Thymus (tissue), 11 donors: ENCODE measurements at regions not wholly inside any gene's neighbourhood (a gene's known extent, or its start where the extent isn't known, plus 50 kb on each side); places are given as distances from the start of the nearest gene placed in this dataset.
"Not testable (repeated sequence)": the region's sequence is repeated elsewhere in the genome, so short reads cannot be mapped to it uniquely, and the experiment has no call there.

Experiments
- DNase-seq, 9 donors: peaks; one replicate each; pipeline ENCODE4 v3.0.0-alpha.2; 2013; ENCODE audit warnings: low spot score in 9 of 9, low read depth in 6 of 9, missing footprints in 1 of 9
- H3K27ac ChIP-seq, 2 donors: one replicate each; pipeline ENCODE4 v1.5.1; 2013; ENCODE audit warnings: control low read depth in 1 of 2, low read depth in 1 of 2, low read length in 1 of 2, mild to moderate bottlenecking in 1 of 2, moderate library complexity in 1 of 2
- H3K27me3 ChIP-seq, 2 donors: one replicate each; pipeline ENCODE4 v1.5.1; 2013; ENCODE audit warnings: low read length in 1 of 2; ENCODE audit not compliant: control insufficient read depth in 2 of 2, insufficient read depth in 1 of 2
- H3K36me3 ChIP-seq, 2 donors: one replicate each; pipeline ENCODE4 v1.5.1; 2013; ENCODE audit warnings: low read length in 1 of 2, mild to moderate bottlenecking in 1 of 2, moderate library complexity in 1 of 2; ENCODE audit not compliant: control insufficient read depth in 2 of 2, insufficient read depth in 2 of 2
- H3K4me1 ChIP-seq, 2 donors: one replicate each; pipeline ENCODE4 v1.5.1; 2013; ENCODE audit warnings: low read length in 2 of 2; ENCODE audit not compliant: control insufficient read depth in 2 of 2, insufficient read depth in 2 of 2
- H3K4me3 ChIP-seq, 2 donors: one replicate each; pipeline ENCODE4 v1.5.1; 2013; ENCODE audit warnings: low read length in 2 of 2, control low read depth in 1 of 2, mild to moderate bottlenecking in 1 of 2
- H3K9me3 ChIP-seq, 2 donors: one replicate each; pipeline ENCODE4 v1.5.1; 2013; ENCODE audit warnings: low read length in 1 of 2, mild to moderate bottlenecking in 1 of 2; ENCODE audit not compliant: control insufficient read depth in 2 of 2, insufficient read depth in 1 of 2
- WGBS: extraction: QIAGEN DNeasy Blood & Tissue Kit; methylation state at CpG from one replicate; pipeline ENCODE4 v1.1.7; 2013; 5-methylcytosine and 5-hydroxymethylcytosine counted together
- donor health status: healthy.

DNA sequence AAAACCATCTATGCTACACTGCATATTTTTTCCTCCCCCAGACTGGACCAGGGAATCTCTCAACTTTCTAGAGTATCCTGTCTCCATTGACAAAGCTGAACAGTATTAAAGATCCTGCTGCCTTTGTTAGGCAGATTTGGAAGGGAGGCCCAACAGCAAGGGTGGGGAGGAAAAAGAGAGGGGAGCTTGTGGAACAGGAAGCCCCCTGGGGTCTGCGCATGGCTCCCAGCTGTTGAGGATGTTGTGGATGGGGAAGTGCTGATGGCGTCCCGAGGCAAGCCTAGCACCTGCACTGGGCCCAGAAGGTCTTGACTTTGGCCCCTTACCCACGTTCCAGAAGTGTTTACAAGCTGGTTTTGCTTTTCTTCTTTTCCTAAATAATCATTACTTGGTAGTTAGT lies 146.6 kb downstream of the TBC1D2B start:
- DNase-seq, H3K4me1 ChIP-seq, H3K9me3 ChIP-seq, H3K27ac ChIP-seq, H3K27me3 ChIP-seq, H3K36me3 ChIP-seq, H3K4me3 ChIP-seq: not testable (repeated sequence)
- 5% methylated on average over 3 of the region's 4 CpGs for WGBS

GRCh38 chr15:77930490-77930889 lies 147.0 kb downstream of the TBC1D2B start:
- H3K27me3 ChIP-seq, H3K27ac ChIP-seq, H3K4me3 ChIP-seq, H3K4me1 ChIP-seq, DNase-seq, H3K9me3 ChIP-seq, H3K36me3 ChIP-seq: not testable (repeated sequence)
- 9% methylated on average over 3 of the region's 3 CpGs for WGBS

- 99% methylated on average over 11 of the region's 11 CpGs for WGBS
- not testable (repeated sequence) for H3K4me1 ChIP-seq, H3K4me3 ChIP-seq, H3K36me3 ChIP-seq, H3K9me3 ChIP-seq, DNase-seq, H3K27me3 ChIP-seq, H3K27ac ChIP-seq
These were observed 150.7 kb downstream of the TBC1D2B start for GRCh38 chr15:77926789-77927188.

GRCh38 chr15:77926296-77926695 lies 151.2 kb downstream of the TBC1D2B start:
- WGBS = 96% methylated on average over 10 of the region's 10 CpGs
- DNase-seq, H3K27me3 ChIP-seq, H3K4me3 ChIP-seq, H3K4me1 ChIP-seq, H3K36me3 ChIP-seq, H3K9me3 ChIP-seq, H3K27ac ChIP-seq: not testable (repeated sequence)

- not testable (repeated sequence) for H3K4me3 ChIP-seq, H3K27ac ChIP-seq, DNase-seq, H3K4me1 ChIP-seq, H3K9me3 ChIP-seq, H3K27me3 ChIP-seq, H3K36me3 ChIP-seq
- WGBS = 59% methylated on average over 1 of the region's 1 CpG
These were observed 152.4 kb downstream of the TBC1D2B start for GRCh38 chr15:77925101-77925500.

GRCh38 chr15:77921664-77922063 lies 155.8 kb downstream of the TBC1D2B start:
- WGBS = 89% methylated on average over 4 of the region's 4 CpGs
- Histone ChIP-seq H3K27me3 (no peaks in the 10 kb centered on the region), H3K36me3 (no peaks in the 10 kb centered on the region), H3K4me3 (no peak overlapping the region), H3K27ac (no peak overlapping the region), H3K9me3 (no peaks in the 10 kb centered on the region), H3K4me1 (no peaks in the 10 kb centered on the region)
- no peak for DNase-seq

- DNase-seq, H3K4me1 ChIP-seq, H3K27ac ChIP-seq, H3K27me3 ChIP-seq, H3K9me3 ChIP-seq, H3K36me3 ChIP-seq, H3K4me3 ChIP-seq: not testable (repeated sequence)
- 71% methylated on average over 9 of the region's 11 CpGs for WGBS
These were observed 160.4 kb downstream of the TBC1D2B start for GRCh38 chr15:77916966-77917635.

- not testable (repeated sequence) for H3K4me3 ChIP-seq, DNase-seq, H3K27ac ChIP-seq, H3K27me3 ChIP-seq, H3K4me1 ChIP-seq, H3K36me3 ChIP-seq, H3K9me3 ChIP-seq
- WGBS = 91% methylated on average over 6 of the region's 6 CpGs
These were observed 161.6 kb downstream of the TBC1D2B start for GRCh38 chr15:77915961-77916330.

GRCh38 chr15:77915261-77915960 lies 162.1 kb downstream of the TBC1D2B start:
- WGBS = 87% methylated on average over 19 of the region's 19 CpGs
- no peak overlapping the region for H3K4me3 ChIP-seq
- H3K9me3 ChIP-seq = no peaks in the 10 kb centered on the region
- no peak overlapping the region for H3K27ac ChIP-seq
- no peaks in the 10 kb centered on the region for H3K27me3 ChIP-seq
- H3K4me1 ChIP-seq = no peaks in the 10 kb centered on the region
- no peaks in the 10 kb centered on the region for H3K36me3 ChIP-seq
- no peak for DNase-seq
